Mesothelial cell of epicardium (in vitro differentiated cells): ENCODE measurements at regions not wholly inside any gene's neighbourhood (a gene's known extent, or its start where the extent isn't known, plus 50 kb on each side); places are given as distances from the start of the nearest gene placed in this dataset.

Experiments used
- DNase-seq, 2 experiments: peaks; one replicate each; pipeline ENCODE4 v3.0.0; 2021; ENCODE audit warnings: low spot score in 2 of 2; ENCODE audit not compliant: unreplicated experiment in 2 of 2
- H3K27ac Mint-ChIP-seq: 2 replicates; pipeline ENCODE4 v1.8.0; 2021; ENCODE audit warnings: mixed read lengths
- H3K27me3 Mint-ChIP-seq: 2 replicates; pipeline ENCODE4 v1.8.0; 2021; ENCODE audit warnings: low read depth, mixed read lengths
- H3K36me3 Mint-ChIP-seq: 2 replicates; pipeline ENCODE4 v1.8.0; 2021; ENCODE audit warnings: mixed read lengths
- H3K4me1 Mint-ChIP-seq: 2 replicates; pipeline ENCODE4 v1.8.0; 2021; ENCODE audit warnings: mixed read lengths
- H3K4me3 Mint-ChIP-seq: 2 replicates; pipeline ENCODE4 v1.8.0; 2021; ENCODE audit warnings: mild to moderate bottlenecking, moderate library complexity, mixed read lengths
- H3K9me3 Mint-ChIP-seq: 2 replicates; pipeline ENCODE4 v1.8.0; 2021; ENCODE audit warnings: mixed read lengths
- TF ChIP-seq, protein P1 (sequence below): fragments of 200-600 bp; sonication (generic); IDR thresholded peaks from one replicate; pipeline ENCODE4 v1.5.0; 2021; ENCODE audit warnings: antibody characterized with exemption; ENCODE audit not compliant: unreplicated experiment

DNA sequence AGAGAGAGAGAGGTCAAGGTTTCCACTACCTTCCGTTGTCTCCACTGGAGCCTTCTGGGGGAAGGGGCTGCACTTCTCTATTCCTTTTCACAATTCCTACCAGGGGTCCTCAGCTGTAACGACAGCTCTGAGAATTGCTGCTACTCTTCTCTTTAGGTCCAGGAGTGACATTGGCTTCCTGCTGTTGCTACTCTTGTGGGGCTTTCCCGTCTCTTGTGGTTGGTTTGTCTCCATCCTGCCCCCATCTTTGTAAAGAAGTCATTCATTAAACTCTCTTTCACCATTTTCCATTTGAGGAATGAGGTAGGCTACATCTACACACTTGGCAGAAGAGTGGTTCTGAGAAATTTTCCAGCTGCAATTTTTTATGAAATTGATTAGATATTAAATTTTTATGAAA, 238.8 kb upstream of the LYZL1 start:
- no peaks in the 10 kb centered on the region for H3K36me3 Mint-ChIP-seq

GRCh38 chr10:29055101-29055500, 233.8 kb upstream of the LYZL1 start:
- no peaks in the 10 kb centered on the region for H3K36me3 Mint-ChIP-seq
- peaks cover 23% of the 10 kb centered on the region for H3K4me1 Mint-ChIP-seq
- H3K9me3 Mint-ChIP-seq = no peaks in the 10 kb centered on the region
- no peak for DNase-seq
- no peaks in the 10 kb centered on the region for H3K27me3 Mint-ChIP-seq
- TF ChIP-seq, protein P1, sequence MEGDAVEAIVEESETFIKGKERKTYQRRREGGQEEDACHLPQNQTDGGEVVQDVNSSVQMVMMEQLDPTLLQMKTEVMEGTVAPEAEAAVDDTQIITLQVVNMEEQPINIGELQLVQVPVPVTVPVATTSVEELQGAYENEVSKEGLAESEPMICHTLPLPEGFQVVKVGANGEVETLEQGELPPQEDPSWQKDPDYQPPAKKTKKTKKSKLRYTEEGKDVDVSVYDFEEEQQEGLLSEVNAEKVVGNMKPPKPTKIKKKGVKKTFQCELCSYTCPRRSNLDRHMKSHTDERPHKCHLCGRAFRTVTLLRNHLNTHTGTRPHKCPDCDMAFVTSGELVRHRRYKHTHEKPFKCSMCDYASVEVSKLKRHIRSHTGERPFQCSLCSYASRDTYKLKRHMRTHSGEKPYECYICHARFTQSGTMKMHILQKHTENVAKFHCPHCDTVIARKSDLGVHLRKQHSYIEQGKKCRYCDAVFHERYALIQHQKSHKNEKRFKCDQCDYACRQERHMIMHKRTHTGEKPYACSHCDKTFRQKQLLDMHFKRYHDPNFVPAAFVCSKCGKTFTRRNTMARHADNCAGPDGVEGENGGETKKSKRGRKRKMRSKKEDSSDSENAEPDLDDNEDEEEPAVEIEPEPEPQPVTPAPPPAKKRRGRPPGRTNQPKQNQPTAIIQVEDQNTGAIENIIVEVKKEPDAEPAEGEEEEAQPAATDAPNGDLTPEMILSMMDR = no peak
- H3K27ac Mint-ChIP-seq = no peak overlapping the region
- no peak overlapping the region for H3K4me3 Mint-ChIP-seq

More for the DNA sequence above, 238.8 kb upstream of the LYZL1 start:
- Mint-ChIP-seq H3K27ac (peak overlapping the region; percentile 68), H3K9me3 (no peaks in the 10 kb centered on the region), H3K4me1 (peaks cover 10% of the 10 kb centered on the region), H3K27me3 (no peaks in the 10 kb centered on the region), H3K4me3 (no peak overlapping the region)
- TF ChIP-seq, protein P1 = no peak
- no peak for DNase-seq

DNA sequence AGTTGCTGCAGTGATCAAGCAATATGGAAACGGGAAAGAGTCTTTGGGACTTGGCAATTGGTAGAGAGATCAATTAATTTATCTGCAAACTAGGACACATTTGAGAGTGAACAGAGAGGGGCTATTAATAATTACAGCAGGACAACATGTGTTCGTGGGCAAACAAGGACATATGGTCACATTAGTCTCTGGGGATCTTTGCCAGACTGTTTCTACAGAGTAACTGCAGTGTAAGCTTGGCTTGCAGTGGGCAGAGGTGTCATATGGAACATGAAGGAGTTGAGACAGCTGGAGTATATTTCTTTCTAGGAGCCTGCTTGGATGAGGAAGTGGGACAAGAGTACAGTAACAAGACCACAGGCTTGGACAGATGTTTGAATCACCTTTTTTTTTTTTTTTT, 232.1 kb upstream of the LYZL1 start:
- H3K4me1 Mint-ChIP-seq = peaks cover 27% of the 10 kb centered on the region
- TF ChIP-seq, protein P1 = no peak
- no peaks in the 10 kb centered on the region for H3K36me3 Mint-ChIP-seq
- no peaks in the 10 kb centered on the region for H3K27me3 Mint-ChIP-seq
- no peak for DNase-seq
- H3K27ac Mint-ChIP-seq = no peak overlapping the region
- H3K9me3 Mint-ChIP-seq = no peaks in the 10 kb centered on the region
- no peak overlapping the region for H3K4me3 Mint-ChIP-seq

DNA sequence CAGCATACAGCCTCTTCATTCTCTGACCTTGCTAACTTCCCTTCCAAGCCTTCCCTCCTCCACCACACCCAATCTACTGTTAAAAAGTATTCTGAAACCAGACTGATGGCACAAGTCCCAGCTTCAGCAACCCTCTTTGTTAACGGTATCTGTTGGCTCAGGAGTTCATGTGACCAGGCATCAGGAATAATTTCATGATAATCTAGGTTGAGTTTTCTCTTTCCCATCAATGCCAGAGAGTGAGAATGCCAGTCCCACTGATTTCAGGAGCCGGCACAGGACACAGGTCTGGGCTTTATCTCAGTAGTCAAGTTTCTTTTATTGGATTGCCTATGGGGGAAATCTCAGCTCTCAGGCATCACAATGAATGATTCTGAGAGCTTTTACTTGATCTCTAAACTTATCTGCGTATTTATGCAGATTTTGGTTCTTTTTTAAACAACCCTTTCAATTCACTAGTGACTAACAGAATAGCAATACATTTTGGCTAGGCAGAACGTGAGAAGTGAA, 231.0 kb upstream of the LYZL1 start:
- H3K36me3 Mint-ChIP-seq = no peaks in the 10 kb centered on the region
- no peak for DNase-seq
- no peaks in the 10 kb centered on the region for H3K9me3 Mint-ChIP-seq
- TF ChIP-seq, protein P1 = no peak
- no peaks in the 10 kb centered on the region for H3K27me3 Mint-ChIP-seq
- H3K27ac Mint-ChIP-seq = peak overlapping the region; percentile 79
- H3K4me1 Mint-ChIP-seq = peaks cover 27% of the 10 kb centered on the region
- no peak overlapping the region for H3K4me3 Mint-ChIP-seq

DNA sequence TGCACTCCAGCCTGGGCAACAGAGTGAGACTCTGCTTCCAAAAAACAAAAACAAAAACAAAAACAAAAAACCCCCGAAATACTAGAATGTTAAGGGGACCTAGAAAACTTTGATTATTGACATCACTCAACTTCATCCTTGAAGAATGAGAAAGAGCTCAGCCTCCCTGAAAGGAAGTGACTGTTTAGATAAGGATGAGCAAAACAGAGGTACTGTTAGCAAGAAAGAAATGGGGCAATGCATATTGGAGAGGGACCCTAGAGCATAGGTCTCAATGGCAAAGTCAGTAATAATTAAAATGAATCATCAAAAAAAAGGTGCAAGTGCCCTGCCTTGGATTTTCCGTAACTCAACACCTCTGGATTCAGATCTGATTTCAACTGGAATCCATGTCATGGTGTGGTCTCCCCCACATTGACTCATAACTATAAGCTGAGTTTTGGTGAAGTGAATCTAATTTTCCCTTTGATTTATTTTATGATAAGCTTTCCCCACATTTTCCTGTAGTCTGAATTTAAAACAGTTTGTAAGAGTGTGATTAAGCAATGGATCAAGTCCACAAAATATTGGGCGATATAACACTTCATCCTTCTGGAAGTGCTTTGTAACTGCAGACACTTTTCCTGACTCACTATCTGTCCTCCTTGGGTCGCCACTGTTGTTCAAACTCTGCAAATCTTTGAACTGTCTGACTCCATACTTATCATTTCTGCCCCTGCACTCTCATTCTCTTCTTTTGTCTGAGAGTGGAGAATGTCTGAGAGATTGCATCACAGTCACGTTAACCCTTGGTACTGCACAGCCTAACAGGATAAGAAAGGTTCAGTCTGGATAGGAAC, 224.8 kb upstream of the LYZL1 start:
- TF ChIP-seq, protein P1 = no peak
- Mint-ChIP-seq H3K27me3 (no peaks in the 10 kb centered on the region), H3K4me1 (peaks cover 46% of the 10 kb centered on the region), H3K9me3 (no peaks in the 10 kb centered on the region), H3K4me3 (peak overlapping the region; percentile 39), H3K27ac (peak overlapping the region; percentile 91), H3K36me3 (no peaks in the 10 kb centered on the region)
- no peak for DNase-seq
